Non-pigmented ciliary epithelial cell (primary cell): ENCODE measurements at regions not wholly inside any gene's neighbourhood (a gene's known extent, or its start where the extent isn't known, plus 50 kb on each side); places are given as distances from the start of the nearest gene placed in this dataset.
"Not testable (repeated sequence)": the region's sequence is repeated elsewhere in the genome, so short reads cannot be mapped to it uniquely, and the experiment has no call there.

Experiments
- DNase-seq: peaks from one replicate; pipeline ENCODE4 v3.0.0-alpha.2; 2010; ENCODE audit warnings: low read depth

GRCh38 chr2:84288293-84288692 lies 170.8 kb downstream of the SUCLG1 start:
- DNase-seq: no peak

GRCh38 chr2:84286878-84287277 lies 172.2 kb downstream of the SUCLG1 start:
- DNase-seq: no peak

- no peak for DNase-seq
Observed at GRCh38 chr2:84285056-84285747, 173.9 kb downstream of the SUCLG1 start.

- DNase-seq: no peak
Observed at GRCh38 chr2:84283506-84283905, 175.6 kb downstream of the SUCLG1 start.

- no peak for DNase-seq
Observed at GRCh38 chr2:84281510-84281909, 177.6 kb downstream of the SUCLG1 start.

- DNase-seq: no peak
Observed at GRCh38 chr2:84280873-84281272, 178.2 kb downstream of the SUCLG1 start.

- DNase-seq: no peak
Observed at GRCh38 chr2:84278386-84278785, 180.7 kb downstream of the SUCLG1 start.

GRCh38 chr2:84276590-84277255 lies 182.4 kb downstream of the SUCLG1 start:
- no peak for DNase-seq

- DNase-seq: no peak
Observed at GRCh38 chr2:84273406-84273805, 185.7 kb downstream of the SUCLG1 start.

- no peak for DNase-seq
Observed at GRCh38 chr2:84271977-84272376, 187.1 kb downstream of the SUCLG1 start.

GRCh38 chr2:84257831-84258230 lies 201.2 kb downstream of the SUCLG1 start:
- no peak for DNase-seq

GRCh38 chr2:84251651-84252302 lies 207.3 kb downstream of the SUCLG1 start:
- DNase-seq: no peak

GRCh38 chr2:84249140-84249539 lies 209.9 kb downstream of the SUCLG1 start:
- DNase-seq: no peak

- DNase-seq: no peak
Observed at GRCh38 chr2:84247532-84247931, 211.5 kb downstream of the SUCLG1 start.

GRCh38 chr2:84243788-84244733 lies 215.0 kb downstream of the SUCLG1 start:
- DNase-seq: no peak

- no peak for DNase-seq
Observed at GRCh38 chr2:84238907-84239306, 220.2 kb downstream of the SUCLG1 start.

GRCh38 chr2:84236288-84236687 lies 222.8 kb downstream of the SUCLG1 start:
- no peak for DNase-seq

- DNase-seq: no peak
Observed at GRCh38 chr2:84234103-84234502, 225.0 kb downstream of the SUCLG1 start.

- DNase-seq: no peak
Observed at GRCh38 chr2:84231478-84231877, 227.6 kb downstream of the SUCLG1 start.

GRCh38 chr2:84224121-84224520 lies 235.0 kb downstream of the SUCLG1 start:
- no peak for DNase-seq

GRCh38 chr2:84223191-84223590 lies 235.9 kb downstream of the SUCLG1 start:
- DNase-seq: no peak

GRCh38 chr2:84221102-84221501 lies 238.0 kb downstream of the SUCLG1 start:
- not testable (repeated sequence) for DNase-seq
